ENCODE measurements at regions not wholly inside any gene's neighbourhood (a gene's known extent, or its start where the extent isn't known, plus 50 kb on each side); places are given as distances from the start of the nearest gene placed in this dataset.
"Not testable (repeated sequence)": the region's sequence is repeated elsewhere in the genome, so short reads cannot be mapped to it uniquely, and the experiment has no call there.

DNA sequence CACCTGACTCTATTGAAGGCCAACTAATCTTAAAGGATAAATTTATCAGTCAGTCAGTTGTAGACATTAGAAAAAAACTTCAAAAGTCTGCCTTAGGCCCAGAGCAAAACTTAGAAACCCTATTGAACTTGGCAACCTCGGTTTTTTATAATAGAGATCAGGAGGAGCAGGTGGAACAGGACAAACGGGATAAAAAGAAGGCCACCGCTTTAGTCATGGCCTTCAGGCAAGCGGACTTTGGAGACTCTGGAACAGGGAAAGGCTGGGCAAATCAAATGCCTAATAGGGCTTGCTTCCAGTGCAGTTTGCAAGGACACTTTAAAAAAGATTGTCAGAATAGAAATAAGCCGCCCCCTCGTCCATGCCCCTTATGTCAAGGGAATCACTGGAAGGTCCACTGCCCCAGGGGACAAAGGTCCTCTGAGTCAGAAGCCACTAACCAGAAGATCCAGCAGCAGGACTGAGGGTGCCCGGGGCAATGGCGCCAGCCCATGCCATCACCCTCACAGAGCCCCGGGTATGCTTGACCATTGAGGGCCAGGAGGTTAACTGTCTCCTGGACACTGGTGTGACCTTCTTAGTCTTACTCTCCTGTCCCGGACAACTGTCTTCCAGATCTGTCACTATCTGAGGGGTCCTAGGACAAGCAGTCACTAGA is 98.5 kb downstream of the ZNF467 start:
- not testable (repeated sequence) for H3K27ac ChIP-seq (ENCODE audit: low read depth, low read length); H3K4me3 ChIP-seq (ENCODE audit: low read length); H3K9ac ChIP-seq (ENCODE audit: low read length); H3K4me1 ChIP-seq (ENCODE audit: control insufficient read depth, insufficient read depth, low read length); H3K36me3 ChIP-seq (ENCODE audit: control insufficient read depth, insufficient read depth, low read length); H3K27me3 ChIP-seq (ENCODE audit: control insufficient read depth, insufficient read depth, low read length)

DNA sequence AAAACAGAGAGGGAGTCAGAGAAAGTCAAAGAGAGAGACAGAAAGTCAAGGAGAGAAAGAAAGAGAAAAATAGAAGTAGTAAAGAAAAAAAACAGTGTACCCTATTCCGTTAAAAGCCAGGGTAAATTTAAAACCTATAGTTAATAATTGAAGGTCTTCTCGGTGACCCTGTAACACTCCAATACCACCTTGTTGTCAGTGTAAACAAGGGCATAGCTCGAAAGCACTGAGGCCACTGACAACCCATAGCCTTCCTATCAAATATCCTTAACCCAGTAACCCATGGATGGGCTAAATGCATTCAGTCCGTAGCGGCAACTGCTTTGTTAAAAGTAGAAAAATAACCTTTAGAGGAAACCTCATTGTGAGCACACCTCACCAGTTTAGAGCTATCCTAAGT is 100.4 kb downstream of the ZNF467 start:
- Histone ChIP-seq H3K4me1 (ENCODE audit: control insufficient read depth, insufficient read depth, low read length) (no peaks in the 10 kb centered on the region), H3K27me3 (ENCODE audit: control insufficient read depth, insufficient read depth, low read length) (no peaks in the 10 kb centered on the region), H3K4me3 (ENCODE audit: low read length) (no peak overlapping the region), H3K36me3 (ENCODE audit: control insufficient read depth, insufficient read depth, low read length) (no peaks in the 10 kb centered on the region), H3K9ac (ENCODE audit: low read length) (no peak overlapping the region), H3K27ac (ENCODE audit: low read depth, low read length) (no peak overlapping the region)

DNA sequence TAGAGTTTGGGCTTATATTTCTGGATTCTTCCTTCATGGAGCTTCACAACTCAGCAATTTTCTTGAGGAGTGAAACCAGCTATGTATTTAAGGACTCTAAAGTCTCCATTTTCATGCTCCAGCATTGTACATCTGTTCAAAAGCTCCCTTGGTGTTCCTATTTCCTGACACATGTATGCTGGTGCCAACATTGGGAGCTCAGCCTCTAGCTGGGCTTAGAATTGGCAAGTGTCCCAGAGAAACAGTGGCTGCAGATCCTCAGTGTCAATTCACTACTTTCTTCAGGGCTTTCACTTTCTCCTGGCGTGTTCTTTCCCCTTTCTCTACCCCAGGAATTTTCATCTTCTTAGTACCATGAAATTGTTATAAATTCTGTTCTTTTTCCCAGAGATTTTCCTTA is 103.1 kb downstream of the ZNF467 start:
- no peaks in the 10 kb centered on the region for H3K4me1 ChIP-seq (ENCODE audit: control insufficient read depth, insufficient read depth, low read length)
- H3K27me3 ChIP-seq (ENCODE audit: control insufficient read depth, insufficient read depth, low read length), result peaks cover 4% of the 10 kb centered on the region
- H3K9ac ChIP-seq (ENCODE audit: low read length), result no peak overlapping the region
- H3K36me3 ChIP-seq (ENCODE audit: control insufficient read depth, insufficient read depth, low read length), result no peaks in the 10 kb centered on the region
- no peak overlapping the region for H3K4me3 ChIP-seq (ENCODE audit: low read length)
- H3K27ac ChIP-seq (ENCODE audit: low read depth, low read length), result peak overlapping the region; percentile 60

DNA sequence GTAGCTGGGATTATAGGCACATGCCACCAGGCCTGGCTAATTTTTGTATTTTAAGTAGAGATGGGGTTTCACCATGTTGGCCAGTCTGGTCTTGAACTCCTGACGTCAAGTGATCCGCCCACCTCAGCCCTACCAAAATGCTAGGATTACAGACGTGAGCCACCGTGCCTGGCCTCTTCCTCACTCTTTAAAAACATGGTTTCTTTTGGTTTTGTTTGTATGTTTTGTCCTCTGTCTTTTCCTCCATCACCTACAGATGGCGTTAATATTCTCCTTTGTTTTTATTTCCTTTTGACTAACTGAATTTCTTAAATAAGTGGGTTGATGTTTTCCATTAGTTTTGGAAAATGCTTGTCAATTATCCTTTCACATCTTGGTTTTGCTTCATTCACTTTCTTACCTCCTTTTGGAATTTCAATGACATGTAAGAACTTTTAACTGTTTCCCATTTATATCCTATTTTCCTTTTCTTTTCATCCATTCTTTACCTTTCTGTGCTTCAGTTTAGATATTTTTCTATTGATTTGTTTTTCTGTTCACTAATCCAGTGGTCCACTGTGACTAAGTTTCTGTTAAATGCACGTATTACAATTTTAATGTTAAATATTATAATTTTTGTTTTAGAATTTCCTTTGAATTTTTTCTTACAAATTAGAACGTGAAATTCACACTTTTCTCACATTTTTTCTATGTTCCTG is 104.1 kb downstream of the ZNF467 start:
- no peak overlapping the region for H3K9ac ChIP-seq (ENCODE audit: low read length)
- peaks cover 4% of the 10 kb centered on the region for H3K27me3 ChIP-seq (ENCODE audit: control insufficient read depth, insufficient read depth, low read length)
- no peak overlapping the region for H3K27ac ChIP-seq (ENCODE audit: low read depth, low read length)
- no peaks in the 10 kb centered on the region for H3K36me3 ChIP-seq (ENCODE audit: control insufficient read depth, insufficient read depth, low read length)
- no peaks in the 10 kb centered on the region for H3K4me1 ChIP-seq (ENCODE audit: control insufficient read depth, insufficient read depth, low read length)
- no peak overlapping the region for H3K4me3 ChIP-seq (ENCODE audit: low read length)

DNA sequence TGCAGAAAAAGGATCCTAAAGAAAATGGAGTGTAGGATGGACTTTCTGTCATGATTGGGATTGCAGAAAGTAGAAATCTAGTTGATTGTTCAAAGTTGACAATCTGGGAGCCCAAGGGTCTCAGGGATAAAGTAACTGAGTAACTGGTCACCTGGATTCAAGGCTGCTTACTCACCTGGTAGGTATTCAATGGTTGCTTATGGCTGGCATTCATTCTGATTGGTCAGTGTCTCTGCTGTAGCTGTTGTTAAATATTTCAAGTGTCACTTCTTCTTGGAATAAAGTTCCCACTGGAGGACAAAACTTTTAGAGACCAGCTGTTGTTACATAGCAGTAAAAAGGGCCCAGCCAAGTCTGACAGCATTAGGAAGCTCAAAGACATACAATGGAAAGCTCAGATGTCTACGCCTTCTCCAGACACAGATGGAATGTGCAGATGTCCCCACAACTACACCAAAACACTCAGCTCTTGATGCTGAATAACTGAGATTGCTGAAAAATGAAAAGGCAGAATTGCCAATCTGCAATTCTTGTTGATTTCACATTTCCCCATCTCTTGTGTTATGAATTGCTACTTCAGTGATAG is 106.9 kb downstream of the ZNF467 start:
- H3K4me3 ChIP-seq (ENCODE audit: low read length), result no peak overlapping the region
- H3K36me3 ChIP-seq (ENCODE audit: control insufficient read depth, insufficient read depth, low read length), result no peaks in the 10 kb centered on the region
- no peaks in the 10 kb centered on the region for H3K4me1 ChIP-seq (ENCODE audit: control insufficient read depth, insufficient read depth, low read length)
- no peak overlapping the region for H3K9ac ChIP-seq (ENCODE audit: low read length)
- H3K27ac ChIP-seq (ENCODE audit: low read depth, low read length), result no peak overlapping the region
- peaks cover 4% of the 10 kb centered on the region for H3K27me3 ChIP-seq (ENCODE audit: control insufficient read depth, insufficient read depth, low read length)

DNA sequence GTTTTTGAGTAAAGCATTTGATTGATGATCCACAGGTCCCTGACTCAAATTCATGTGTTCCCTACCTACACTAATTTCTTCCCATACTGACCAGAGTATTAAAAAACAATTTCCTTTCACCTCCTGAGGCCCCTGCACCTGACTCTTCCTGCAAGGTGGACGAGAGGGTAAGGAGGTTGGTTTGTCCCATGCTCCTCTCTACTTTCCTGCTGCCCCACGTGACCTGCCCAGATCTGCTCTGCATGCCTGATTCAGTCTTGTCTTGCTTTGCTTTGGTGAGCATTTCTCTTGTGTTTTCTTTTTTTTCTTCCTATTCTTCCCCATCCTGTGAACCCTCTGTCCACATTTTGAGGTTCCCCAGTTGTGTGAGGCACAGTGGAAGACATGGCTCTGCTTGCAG is 107.8 kb downstream of the ZNF467 start:
- not testable (repeated sequence) for H3K27ac ChIP-seq (ENCODE audit: low read depth, low read length); H3K4me1 ChIP-seq (ENCODE audit: control insufficient read depth, insufficient read depth, low read length); H3K27me3 ChIP-seq (ENCODE audit: control insufficient read depth, insufficient read depth, low read length); H3K4me3 ChIP-seq (ENCODE audit: low read length); H3K9ac ChIP-seq (ENCODE audit: low read length); H3K36me3 ChIP-seq (ENCODE audit: control insufficient read depth, insufficient read depth, low read length)

DNA sequence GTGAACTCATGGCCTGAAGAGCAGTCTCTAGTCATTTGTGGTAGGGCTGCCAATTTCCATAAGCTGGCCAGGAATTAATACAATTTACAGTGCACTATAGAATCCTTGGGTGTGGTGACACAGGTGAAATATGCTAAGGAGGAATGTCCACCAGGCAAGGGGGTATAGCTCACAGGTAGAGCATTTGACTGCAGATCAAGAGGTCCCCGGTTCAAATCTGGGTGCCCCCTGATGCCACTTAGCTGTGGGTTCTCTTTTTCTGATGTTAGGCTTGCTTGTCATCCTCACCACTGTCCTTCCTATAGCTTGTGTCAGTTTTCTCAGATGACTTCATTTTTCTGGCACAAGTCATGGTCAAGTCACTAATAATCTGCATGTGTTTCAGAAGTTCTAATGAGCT is 108.7 kb downstream of the ZNF467 start:
- Histone ChIP-seq H3K9ac (ENCODE audit: low read length) (no peak overlapping the region), H3K4me1 (ENCODE audit: control insufficient read depth, insufficient read depth, low read length) (no peaks in the 10 kb centered on the region), H3K27ac (ENCODE audit: low read depth, low read length) (no peak overlapping the region), H3K36me3 (ENCODE audit: control insufficient read depth, insufficient read depth, low read length) (no peaks in the 10 kb centered on the region), H3K27me3 (ENCODE audit: control insufficient read depth, insufficient read depth, low read length) (peaks cover 4% of the 10 kb centered on the region), H3K4me3 (ENCODE audit: low read length) (no peak overlapping the region)

DNA sequence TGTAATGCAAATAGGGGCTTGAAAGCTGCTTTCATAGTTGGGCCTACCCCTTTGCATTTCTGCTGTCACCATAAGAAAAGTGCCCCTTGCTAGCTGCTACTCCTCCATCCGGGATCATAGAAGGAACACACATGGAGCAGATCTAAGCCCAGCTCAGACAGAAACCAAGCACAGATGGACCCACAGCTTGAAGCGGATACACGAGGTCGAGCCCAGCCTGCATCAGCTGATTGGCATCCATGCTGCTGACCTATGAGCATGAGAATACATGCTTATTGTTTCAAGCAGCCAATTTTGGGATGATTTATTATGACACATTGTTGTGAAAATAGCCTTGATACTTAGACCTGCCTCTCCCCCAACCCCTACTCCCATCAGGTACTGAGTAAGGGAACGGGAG is 109.2 kb downstream of the ZNF467 start:
- Histone ChIP-seq H3K9ac (ENCODE audit: low read length) (no peak overlapping the region), H3K36me3 (ENCODE audit: control insufficient read depth, insufficient read depth, low read length) (no peaks in the 10 kb centered on the region), H3K27ac (ENCODE audit: low read depth, low read length) (no peak overlapping the region), H3K27me3 (ENCODE audit: control insufficient read depth, insufficient read depth, low read length) (peaks cover 4% of the 10 kb centered on the region), H3K4me3 (ENCODE audit: low read length) (no peak overlapping the region), H3K4me1 (ENCODE audit: control insufficient read depth, insufficient read depth, low read length) (no peaks in the 10 kb centered on the region)

DNA sequence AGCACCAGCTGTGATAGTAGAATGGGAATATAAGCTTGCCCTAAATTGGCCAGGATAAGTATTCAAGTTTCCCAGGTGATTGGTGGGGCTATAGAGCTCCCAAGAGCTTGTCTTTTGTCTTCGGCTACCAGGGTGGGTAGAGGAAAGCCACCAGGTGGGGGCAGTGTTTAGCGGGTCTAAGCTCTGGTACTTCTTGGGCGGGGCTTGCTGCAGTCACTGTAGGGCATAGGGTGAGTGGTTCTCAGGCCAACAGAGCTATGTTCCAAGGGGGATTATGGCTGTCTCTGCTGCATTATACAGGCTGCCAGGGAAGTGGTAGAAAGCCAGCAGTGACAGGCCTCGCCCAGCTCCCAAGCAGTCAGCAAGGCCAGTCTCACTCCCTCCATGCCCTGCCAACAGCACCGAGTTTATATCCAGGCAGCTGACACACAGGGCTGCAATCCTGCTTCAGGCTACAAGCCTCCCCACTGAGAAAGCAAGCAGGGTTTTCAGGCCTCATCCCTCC is 110.7 kb downstream of the ZNF467 start:
- no peak overlapping the region for H3K9ac ChIP-seq (ENCODE audit: low read length)
- H3K4me3 ChIP-seq (ENCODE audit: low read length), result no peak overlapping the region
- H3K4me1 ChIP-seq (ENCODE audit: control insufficient read depth, insufficient read depth, low read length), result no peaks in the 10 kb centered on the region
- H3K27ac ChIP-seq (ENCODE audit: low read depth, low read length), result no peak overlapping the region
- peaks cover 4% of the 10 kb centered on the region for H3K27me3 ChIP-seq (ENCODE audit: control insufficient read depth, insufficient read depth, low read length)
- H3K36me3 ChIP-seq (ENCODE audit: control insufficient read depth, insufficient read depth, low read length), result no peaks in the 10 kb centered on the region

DNA sequence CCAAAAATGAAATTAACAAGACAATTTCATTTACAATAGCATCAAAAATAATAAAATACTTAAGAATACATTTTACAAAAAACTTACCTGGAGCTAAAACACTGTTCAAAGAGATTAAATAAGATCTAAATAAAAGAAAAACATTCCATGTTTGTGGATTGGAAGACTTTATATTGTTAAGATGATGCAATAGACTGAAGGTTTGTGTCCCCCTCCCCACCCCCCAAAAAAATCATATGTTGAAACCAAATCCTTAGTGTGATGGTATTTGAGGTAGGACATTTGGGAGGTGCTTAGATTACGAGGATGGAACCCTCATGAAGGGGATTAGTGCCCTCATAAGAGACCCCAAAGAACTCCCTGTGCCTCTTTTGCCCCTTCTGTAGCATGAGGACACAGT is 117.6 kb downstream of the ZNF467 start:
- Histone ChIP-seq H3K4me1 (ENCODE audit: control insufficient read depth, insufficient read depth, low read length) (no peaks in the 10 kb centered on the region), H3K9ac (ENCODE audit: low read length) (no peak overlapping the region), H3K4me3 (ENCODE audit: low read length) (no peak overlapping the region), H3K36me3 (ENCODE audit: control insufficient read depth, insufficient read depth, low read length) (no peaks in the 10 kb centered on the region), H3K27me3 (ENCODE audit: control insufficient read depth, insufficient read depth, low read length) (no peaks in the 10 kb centered on the region), H3K27ac (ENCODE audit: low read depth, low read length) (no peak overlapping the region)

DNA sequence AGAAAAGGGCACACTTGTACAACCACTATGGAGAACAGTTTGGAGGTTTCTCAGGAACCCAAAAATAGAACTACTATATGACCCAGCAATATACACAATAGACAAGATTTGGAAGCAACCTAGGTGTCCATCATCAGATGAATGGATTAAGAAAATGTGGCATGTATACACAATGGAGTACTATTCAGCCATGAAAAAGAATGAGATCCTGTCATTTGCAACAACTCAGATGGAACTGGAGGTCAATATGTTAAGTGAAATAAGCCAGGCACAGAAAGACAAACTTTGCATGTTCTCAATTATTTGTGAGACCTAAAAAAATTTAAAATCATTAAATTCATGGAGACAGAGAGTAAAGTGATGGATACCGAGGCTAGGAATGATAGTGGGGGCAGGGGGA is 118.8 kb downstream of the ZNF467 start:
- no peak overlapping the region for H3K9ac ChIP-seq (ENCODE audit: low read length)
- H3K4me3 ChIP-seq (ENCODE audit: low read length), result no peak overlapping the region
- no peaks in the 10 kb centered on the region for H3K36me3 ChIP-seq (ENCODE audit: control insufficient read depth, insufficient read depth, low read length)
- H3K27me3 ChIP-seq (ENCODE audit: control insufficient read depth, insufficient read depth, low read length), result no peaks in the 10 kb centered on the region
- H3K27ac ChIP-seq (ENCODE audit: low read depth, low read length), result no peak overlapping the region
- H3K4me1 ChIP-seq (ENCODE audit: control insufficient read depth, insufficient read depth, low read length), result no peaks in the 10 kb centered on the region

DNA sequence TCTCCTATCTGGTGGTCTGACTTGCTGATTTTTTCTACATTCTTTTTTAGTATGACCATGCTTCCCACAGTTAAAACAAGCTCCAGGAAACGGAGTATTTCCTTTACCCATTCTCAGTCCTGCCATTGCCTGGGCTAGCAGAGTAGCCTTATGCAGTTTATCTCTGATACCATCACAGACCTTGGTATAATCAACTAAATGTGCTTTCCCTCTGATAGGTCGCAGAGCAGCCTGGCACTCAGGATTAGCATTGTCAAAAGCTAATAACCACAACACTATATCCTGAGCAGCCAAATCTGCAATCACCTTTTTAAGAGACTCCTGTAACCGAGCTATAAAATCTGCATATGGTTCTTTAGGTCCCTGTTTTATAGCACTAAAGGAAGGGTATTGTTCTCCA is 123.2 kb downstream of the ZNF467 start:
- not testable (repeated sequence) for H3K27ac ChIP-seq (ENCODE audit: low read depth, low read length); H3K4me1 ChIP-seq (ENCODE audit: control insufficient read depth, insufficient read depth, low read length); H3K27me3 ChIP-seq (ENCODE audit: control insufficient read depth, insufficient read depth, low read length); H3K36me3 ChIP-seq (ENCODE audit: control insufficient read depth, insufficient read depth, low read length); H3K9ac ChIP-seq (ENCODE audit: low read length); H3K4me3 ChIP-seq (ENCODE audit: low read length)

DNA sequence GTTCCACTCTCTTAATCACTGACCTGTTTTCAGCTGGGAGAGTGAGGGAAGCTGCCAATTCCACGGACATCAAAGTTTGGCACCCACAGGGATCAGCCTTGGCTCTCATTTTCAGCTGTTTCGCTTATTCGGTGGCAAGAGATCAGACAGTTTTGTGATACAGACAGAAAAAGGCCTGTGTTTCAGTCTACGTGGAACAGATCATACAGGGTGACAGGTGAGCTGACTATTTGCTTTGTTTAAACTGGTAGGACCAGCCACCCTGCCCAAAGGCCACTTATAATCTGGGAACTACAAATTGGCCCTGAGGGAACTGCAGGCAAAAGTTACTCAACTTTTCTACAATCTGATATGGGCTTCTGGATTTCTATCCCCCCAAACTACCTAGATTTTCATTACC is 128.6 kb downstream of the ZNF467 start:
- Histone ChIP-seq H3K4me1 (ENCODE audit: control insufficient read depth, insufficient read depth, low read length) (no peaks in the 10 kb centered on the region), H3K4me3 (ENCODE audit: low read length) (no peak overlapping the region), H3K27ac (ENCODE audit: low read depth, low read length) (no peak overlapping the region), H3K9ac (ENCODE audit: low read length) (no peak overlapping the region), H3K36me3 (ENCODE audit: control insufficient read depth, insufficient read depth, low read length) (no peaks in the 10 kb centered on the region), H3K27me3 (ENCODE audit: control insufficient read depth, insufficient read depth, low read length) (no peaks in the 10 kb centered on the region)

Measured in rectal smooth muscle tissue (tissue), 1 donor.